ENCODE measurements at regions not wholly inside any gene's neighbourhood (a gene's known extent, or its start where the extent isn't known, plus 50 kb on each side); places are given as distances from the start of the nearest gene placed in this dataset.

GRCh38 chr4:148903388-148903787 is 461.2 kb upstream of the NR3C2 start:
- no peak for TF ChIP-seq CTCF (IDR thresholded peaks at IDR 0.05)
- no peak for TF ChIP-seq POLR2A (IDR thresholded peaks at IDR 0.05)
